ENCODE measurements at regions not wholly inside any gene's neighbourhood (a gene's known extent, or its start where the extent isn't known, plus 50 kb on each side); places are given as distances from the start of the nearest gene placed in this dataset.
"Not testable (repeated sequence)": the region's sequence is repeated elsewhere in the genome, so short reads cannot be mapped to it uniquely, and the experiment has no call there.

DNA sequence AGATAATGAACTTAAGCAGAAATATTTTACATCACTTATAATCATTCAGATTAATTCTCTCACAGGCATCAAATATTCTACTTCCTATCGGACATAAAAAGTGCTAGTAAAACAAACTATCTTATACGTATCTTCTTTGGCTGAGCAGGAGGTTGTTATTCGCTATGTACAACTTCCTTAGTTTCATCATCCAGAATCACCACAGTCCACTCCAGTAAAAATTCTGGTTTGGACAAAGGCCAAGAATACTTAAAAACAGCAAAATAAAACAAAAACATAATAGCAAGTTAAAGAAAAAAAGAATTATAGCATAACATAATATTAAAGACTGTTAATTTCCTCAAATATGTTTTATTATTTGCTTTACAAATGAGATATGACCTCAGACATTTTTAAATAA lies 1077.1 kb upstream of the CELF4 start:
- no peak for DNase-seq (ENCODE audit: low read depth)

DNA sequence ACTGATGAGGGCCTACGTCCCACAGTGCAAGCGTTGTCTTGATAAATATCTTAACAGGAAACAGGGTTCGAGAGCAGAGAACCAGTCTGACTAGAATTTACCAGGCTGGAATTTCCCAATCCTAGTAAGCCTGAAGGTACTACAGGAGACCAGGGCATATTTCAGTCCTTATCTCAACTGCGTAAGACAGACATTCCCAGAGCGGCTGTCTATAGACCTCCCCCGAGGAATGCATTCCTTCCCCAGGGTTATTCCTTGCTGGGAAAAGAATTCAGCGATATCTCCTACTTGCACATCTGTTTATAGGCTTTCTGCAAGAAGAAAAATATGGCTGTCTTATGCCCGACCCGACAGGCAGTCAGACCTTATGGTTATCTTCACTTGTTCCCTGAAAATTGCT lies 1074.1 kb upstream of the CELF4 start:
- not testable (repeated sequence) for DNase-seq (ENCODE audit: low read depth)

DNA sequence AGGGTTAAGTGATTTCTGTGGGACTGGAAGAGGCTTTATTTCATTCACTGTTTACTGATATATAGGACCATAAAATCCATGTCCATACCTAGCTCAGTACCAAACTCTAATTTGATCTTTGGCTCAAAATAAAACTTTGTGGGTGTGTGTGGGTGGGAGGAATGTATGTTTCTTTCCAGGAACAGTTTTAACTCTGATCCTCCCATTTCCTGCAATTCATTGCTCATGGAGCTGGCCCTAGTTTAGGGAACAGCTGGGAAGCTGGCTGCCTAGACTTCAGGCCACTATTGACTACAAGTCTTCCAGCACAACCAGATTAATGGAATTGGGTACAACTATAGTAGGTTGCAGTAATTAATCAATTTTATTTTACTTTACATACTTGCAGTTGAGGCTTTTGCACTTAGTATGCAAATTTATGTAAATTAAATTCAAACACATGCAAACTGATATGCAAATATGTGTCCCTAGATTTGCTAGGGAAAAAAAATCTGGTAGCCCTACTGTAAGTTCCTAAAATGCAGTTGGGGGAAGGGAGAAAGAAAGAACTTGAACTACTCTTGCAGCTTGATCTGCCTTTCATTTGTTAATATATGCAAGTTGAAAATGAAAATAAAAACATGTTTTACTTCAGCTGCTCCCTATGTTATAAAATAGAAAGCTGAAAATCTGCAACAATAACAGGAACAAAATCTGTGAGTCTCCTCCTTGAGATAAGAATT lies 1070.3 kb upstream of the CELF4 start:
- no peak for DNase-seq (ENCODE audit: low read depth)

DNA sequence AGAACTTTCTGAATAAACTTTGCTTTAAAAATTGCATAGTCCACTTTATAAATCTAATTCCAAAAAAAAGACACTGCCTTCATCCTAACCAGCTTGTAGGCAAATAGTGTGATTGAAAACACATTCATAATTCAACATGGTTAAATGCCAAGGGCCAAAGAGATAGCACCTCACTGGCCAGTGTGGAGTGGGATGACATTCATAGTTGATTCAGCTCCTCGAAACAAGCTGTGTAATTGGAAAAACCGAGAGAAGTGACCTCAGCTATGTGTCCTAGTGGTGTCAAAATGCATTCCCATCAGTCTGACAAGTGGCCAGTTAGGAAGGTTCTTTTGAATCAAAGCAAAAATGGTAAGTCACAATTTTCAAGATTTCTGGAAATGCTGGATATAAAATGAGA lies 1068.5 kb upstream of the CELF4 start:
- DNase-seq (ENCODE audit: low read depth) = no peak

DNA sequence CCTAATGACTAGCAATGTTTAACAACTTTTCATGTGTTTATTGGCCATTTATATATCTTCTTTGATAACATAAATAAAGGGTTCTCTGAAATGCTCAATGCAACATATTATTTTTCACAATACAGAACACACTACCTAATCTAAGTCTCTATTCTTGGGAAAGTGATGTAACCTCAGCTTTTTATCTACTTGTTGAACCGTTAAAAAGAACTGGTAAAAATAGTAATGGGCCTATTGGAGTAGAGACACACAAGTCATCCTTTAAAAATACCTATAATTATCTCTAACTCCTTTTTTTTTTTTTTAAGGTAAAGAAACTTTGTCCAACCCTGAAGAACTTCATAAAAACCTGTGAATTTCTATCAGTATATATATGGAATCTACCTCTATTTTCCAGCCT lies 1067.7 kb upstream of the CELF4 start:
- DNase-seq (ENCODE audit: low read depth) = no peak

DNA sequence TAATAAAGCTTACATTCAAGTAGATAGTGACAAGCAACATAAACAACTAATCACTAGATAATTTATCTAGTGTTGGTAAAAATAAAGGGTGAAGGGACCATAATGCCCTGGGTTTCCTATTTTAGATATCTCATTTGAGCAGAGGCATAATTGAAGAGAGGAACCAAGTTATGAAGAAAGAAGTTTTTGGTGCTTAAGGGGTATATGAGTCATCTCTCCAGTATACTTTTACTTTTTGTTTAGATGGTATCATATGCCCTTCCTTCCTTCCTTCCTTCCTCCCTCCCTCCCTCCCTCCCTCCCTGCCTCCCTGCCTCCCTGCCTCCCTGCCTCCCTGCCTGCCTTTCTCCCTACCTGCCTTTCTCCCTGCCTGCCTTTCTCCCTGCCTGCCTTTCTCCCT lies 1053.5 kb upstream of the CELF4 start:
- DNase-seq (ENCODE audit: low read depth) = no peak

DNA sequence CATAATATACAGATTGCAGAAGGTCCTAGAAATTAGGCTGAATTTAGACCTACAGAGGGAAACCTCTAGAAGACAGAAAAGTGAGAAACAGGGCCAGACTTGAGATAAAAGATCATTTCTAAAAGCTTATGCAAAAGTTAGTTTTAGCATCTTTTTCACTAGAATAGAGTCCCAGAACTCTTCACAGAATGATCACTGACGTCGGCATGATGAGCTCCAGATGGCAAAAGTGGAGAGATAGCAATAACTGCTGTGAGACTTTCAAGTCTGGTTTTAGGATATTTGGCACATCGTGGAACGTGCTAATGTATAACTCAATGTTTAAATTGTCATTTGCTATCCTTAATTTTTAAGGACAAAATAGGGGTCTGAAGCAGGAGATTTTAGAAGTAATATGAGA lies 1050.7 kb upstream of the CELF4 start:
- DNase-seq (ENCODE audit: low read depth) = no peak

DNA sequence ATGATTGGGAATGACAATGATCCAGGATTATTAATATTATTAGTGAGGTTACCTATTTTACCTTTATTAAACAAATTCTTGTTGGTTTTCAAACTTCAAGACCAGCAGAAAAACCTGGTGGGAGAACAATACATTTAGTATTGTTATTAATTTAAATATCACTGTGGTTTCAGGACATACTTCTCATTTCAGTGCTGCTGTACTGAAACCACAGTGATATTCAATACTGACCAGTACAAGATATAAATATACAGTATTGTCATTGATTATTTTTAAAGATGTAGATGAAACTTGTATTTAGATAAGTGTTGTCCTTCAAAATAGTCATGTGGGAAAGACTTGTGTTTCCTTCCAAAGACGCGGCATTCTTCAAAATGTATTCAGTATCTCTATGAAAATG lies 1047.3 kb upstream of the CELF4 start:
- DNase-seq (ENCODE audit: low read depth) = no peak

DNA sequence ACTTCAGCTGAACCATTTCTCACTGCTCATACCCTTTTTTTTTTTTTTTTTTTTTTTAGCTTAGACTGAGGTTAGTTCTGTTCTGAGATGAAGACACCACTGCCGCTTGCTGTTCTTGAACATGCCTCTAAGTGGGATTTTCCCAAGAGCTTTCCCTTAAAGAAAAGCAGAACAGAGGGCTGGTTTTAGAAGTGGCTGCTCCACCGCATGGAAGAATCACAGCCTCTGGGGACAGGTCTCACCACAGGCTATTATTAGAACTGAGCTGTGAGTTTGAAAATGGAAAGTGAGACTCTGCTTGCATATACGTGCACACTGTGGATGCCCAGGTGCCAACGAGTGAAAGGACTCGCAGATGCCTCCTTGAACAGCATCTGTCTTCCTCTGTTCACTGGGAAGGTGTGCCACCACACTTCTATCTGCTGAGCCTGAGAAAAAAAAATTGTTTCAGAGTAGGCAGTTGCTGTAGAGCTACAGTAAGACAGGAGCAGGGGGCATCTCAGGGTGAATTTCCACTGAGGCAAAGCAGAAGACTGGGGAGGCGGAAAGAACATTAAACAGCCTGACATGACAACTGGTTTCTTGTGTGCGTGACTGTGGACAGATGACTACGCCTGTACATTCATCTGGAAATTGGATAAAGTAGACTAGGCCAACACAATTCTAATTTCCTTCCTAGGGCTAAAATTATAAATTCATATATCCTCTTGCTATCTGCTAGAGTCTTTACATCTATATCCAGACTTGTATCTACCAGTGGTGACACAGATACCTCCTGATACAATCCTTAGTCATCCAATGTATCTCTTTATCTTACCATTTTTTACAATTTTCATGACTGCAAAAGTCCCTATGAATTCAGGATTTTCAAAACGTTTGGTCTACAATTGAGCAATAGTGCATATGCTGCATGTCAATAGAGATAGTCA lies 1045.7 kb upstream of the CELF4 start:
- DNase-seq (ENCODE audit: low read depth) = no peak

DNA sequence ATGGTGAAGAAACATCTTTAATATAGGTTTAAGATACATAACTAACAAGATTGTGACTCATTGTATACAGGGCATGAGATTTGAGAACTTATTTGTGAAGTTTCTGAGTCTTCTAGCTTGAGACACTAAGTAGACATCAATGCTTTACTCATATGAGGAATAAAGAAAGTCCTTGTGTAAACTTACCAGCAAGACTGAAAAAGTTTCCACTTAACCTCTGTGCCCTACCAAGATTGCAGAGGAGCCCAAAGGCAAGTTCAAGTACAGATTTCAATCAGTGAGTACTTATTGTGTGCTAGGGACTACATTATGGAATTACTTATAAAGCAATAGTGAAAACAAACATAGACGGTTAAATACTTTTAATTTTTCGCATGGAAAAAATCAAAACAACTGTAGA lies 1041.2 kb upstream of the CELF4 start:
- no peak for DNase-seq (ENCODE audit: low read depth)

DNA sequence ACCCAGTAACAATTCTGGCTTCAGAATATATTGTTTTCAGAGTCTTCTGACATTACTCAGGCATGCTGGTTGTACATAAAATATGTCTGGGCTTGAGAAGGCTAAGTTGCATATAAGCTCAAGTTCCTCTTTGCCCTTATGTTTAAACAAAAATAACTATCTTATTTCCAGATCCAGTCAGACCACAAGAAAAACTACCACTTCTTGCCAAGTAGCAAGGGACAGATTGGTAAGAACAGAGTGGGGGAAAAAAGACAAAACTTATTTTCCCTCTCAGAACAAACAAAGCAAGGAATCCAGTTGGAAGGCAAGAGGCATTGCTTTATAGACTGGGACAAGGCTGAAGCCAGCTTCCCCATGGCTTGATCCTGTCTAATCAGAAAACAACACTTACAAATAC lies 1036.7 kb upstream of the CELF4 start:
- no peak for DNase-seq (ENCODE audit: low read depth)

DNA sequence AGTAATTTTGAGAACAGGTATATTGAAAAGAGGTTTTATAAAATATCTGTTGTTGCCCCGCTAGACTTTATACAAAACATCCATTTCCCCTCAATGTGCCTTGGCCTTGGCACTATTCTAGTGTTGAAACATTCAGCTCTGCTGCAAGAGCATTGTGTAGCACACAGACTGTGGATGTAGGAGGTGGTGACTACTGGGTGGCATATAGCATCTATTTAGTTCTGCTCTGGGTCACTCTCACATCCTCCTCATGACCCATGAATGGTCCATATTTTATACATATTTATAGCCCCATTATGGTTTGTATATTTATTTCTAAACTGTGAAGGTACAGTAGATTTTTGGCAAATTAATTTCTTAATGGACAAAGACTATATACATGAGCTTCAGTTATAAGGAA lies 1022.0 kb upstream of the CELF4 start:
- no peak for DNase-seq (ENCODE audit: low read depth)

DNA sequence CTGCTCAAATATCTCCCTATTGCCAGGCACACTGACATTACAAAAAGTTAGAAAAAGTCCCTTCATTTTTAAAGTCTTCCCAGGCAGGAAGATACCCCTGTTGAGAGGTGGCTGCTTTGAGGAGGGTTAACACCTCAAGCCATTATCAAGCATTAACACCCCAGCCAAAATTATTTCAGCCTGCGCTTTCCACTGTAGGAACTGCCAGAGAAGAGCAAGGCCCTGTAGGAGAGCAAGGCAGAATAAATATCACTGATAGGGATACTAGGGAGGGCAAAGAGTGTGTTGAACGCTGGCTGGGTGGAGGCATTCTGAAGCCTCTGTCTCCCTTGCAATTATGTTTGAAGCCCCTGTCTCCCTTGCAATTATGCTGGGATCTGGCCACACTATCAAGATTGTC lies 1020.7 kb upstream of the CELF4 start:
- no peak for DNase-seq (ENCODE audit: low read depth)

DNA sequence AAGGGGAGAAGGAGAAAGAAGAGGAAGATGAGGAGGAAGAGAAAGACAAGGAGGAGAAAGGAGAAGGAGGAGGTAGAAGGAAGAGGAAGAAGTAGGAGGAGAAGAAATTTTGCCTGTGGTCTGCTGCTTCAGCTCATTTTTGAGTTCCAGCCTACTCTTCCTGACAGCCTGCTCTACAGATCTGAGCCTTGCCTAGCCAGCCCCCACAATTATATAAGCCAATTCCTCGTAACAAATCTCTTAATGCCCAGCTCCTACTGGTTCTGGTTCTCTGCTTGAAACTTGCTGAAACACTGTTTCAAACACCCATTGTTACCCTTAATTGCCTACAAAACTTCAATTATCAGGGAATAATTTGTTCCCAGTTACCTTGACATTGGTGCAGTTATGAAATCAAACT lies 1014.2 kb upstream of the CELF4 start:
- no peak for DNase-seq (ENCODE audit: low read depth)

DNA sequence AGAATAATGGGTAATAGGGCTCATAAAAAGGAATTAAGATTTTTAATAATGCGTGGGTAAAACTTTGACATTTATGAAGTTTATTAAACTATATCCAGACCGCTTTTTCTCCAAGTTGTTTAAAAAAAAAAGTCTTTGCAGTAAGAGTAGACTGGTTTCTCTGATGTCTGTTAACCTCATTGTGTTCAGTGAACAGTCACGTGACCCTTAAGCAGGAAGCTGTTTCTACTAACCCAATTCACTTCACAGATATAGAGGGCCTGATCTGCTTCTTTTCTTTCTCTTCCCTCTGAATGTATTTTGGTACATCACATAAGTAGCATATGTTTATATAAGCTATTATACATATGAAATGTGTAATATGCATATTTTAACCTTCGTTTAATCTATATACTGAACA lies 1011.3 kb upstream of the CELF4 start:
- no peak for DNase-seq (ENCODE audit: low read depth)

DNA sequence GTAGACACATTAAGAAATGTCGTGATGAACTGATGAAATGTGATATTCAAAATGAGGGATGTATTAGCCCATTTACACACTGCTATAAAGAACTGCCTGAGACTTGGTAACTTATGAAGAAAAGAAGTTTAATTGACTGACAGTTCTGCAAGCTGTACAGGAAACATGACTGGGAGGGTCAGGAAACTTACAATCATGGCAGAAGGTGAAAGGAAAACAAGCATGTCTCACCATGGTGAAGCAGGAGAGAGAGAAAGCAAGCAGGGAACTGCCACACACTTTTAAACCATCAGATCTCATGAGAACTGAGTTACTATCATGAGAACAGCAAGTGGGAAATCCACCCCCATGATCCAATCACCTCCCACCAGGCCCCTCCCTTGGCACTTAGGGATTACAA lies 1010.8 kb upstream of the CELF4 start:
- DNase-seq (ENCODE audit: low read depth) = no peak

DNA sequence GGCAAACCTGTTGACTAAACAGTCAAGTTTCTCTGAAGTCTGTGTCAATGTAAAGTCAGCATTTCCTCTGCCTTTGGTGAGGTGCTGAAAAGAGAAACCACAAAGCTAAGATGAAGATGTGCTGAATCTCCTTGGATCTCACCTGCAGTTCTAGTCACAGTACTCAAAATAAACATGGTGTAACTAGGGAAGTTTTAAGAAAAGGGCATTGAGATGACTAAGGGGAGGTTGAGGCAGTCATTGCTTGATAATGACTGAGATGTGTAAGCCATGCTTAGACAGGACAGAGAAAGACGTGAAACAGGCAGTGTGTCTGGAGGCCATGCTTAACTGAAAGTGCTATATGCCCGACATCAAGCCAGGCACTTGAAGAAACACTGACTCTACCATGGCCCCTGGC lies 1010.0 kb upstream of the CELF4 start:
- no peak for DNase-seq (ENCODE audit: low read depth)

DNA sequence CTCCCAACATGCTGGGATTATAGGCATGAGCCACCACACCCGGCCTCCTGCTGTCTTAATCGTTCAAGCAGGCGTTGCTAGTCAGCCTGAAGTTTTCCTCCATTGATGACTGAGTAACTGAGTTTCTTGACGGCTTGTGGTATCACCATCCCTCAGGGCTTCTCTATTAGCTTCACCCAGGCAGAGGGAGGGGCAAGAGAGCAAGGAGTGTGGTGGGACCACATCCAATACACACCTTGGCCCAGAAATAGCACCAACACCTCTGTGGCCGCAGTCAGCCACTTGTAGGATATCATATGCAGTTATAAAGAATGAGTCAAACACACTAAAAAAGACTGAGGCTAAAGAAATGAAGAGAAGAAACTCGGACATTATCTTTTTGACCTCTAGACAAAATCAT lies 1009.4 kb upstream of the CELF4 start:
- no peak for DNase-seq (ENCODE audit: low read depth)

DNA sequence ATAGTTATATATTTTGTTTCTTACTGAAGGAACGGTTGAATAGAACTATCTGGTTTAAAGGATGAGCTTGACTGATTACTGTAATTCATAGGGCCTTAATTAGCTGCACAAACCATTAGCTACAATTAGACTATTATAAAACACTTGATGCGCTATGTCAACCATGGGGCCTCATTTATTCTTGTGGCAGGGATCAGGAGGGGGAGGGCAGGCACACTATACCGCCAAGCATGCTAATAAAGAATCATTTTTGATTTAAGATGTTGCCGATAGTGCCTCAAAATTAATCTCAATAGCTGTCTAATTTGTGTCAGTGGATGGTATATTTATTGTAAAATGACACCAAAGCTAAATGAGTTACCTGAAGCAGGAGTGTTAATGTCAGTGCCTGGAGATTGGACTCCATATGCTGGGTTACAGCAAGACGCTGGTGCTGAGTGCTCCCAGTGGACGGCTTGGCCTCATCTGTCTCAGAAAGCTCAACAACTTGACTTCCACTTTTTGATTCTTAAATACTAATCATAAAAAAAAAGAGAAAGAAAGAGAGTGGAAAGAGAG lies 1007.0 kb upstream of the CELF4 start:
- DNase-seq (ENCODE audit: low read depth) = no peak

DNA sequence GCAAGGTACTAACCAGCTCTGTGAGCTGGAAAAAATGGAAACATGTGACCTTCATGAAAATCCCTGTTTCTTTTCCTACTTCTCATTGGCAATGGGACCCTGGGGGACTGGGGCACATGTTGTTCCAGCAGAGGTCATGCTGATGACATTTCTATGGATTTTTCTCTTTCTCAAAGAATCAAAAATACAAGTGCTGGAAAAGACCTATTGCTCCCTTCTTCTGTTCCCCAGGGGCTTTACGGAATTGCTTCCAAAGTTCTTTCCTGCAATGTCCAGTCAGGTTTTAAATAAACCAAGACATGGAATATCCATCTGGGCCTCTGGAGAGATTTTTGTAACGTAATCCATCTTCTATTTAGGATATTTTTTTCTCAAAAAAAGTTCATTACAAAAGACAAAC lies 1006.1 kb upstream of the CELF4 start:
- no peak for DNase-seq (ENCODE audit: low read depth)

DNA sequence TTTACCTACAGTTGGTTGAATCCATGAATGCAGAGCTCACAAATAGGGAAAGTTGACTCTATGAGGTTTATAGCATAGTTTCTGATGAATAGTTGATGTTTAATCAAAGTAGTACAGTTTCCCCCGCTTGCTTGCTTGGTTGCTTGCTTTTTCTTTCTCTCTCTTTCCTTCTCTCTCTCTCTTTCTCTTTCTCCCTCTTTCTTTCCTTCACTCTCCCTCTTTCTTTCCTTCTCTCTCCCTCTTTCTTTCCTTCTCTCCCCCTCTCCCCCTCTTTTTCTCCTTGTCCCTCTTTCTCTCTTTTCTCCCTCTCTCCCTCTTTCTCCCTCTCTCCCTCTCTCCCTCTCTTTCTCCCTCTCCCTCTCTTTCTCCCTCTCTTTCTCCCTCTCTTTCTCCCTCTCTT lies 999.9 kb upstream of the CELF4 start:
- no peak for DNase-seq (ENCODE audit: low read depth)

DNA sequence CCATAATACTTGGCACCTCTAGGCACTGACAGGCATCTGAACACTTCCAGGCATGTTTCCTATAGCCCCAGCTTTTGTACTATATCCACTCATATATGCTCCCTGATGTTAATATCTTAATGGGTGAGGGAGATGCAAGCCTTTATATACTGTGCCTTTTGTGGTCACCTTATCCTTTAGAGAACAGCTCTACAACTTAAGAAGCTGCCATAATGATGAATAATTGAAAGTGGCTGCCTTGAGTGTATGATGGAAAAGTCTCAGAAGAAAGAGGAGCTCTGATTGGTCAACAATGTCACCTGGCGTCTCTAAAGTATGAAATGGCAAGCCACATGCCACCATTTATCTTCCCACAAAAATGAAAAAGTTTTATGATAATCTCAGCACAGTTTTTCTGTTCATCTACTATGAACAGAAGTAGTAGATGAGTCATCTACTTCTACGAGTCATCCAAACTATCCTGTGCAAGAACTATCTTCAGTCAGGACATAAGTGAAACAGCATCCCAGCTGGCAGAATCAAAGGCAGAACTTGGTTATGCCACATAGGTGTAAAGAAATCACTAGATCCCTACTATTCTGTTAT lies 997.9 kb upstream of the CELF4 start:
- no peak for DNase-seq (ENCODE audit: low read depth)

DNA sequence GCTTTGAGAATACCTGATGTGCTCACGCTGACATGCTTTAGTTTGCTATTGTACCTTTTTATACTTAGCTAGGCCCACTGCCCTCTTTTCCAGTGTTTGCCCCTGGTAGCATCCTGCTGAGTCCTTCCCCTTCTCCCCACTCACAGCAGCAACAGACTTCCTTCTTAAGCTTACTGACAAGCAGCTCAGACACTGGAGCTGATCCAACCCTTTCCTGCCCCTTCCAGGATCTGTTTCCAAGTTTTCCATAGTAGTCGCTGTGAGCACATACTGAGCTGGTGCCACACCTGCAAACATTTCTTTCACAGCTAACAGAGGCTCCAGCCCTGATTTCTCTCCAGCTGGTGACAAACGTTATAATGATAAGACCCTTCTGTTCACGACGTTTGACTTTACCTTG lies 991.4 kb upstream of the CELF4 start:
- no peak for DNase-seq (ENCODE audit: low read depth)

Data from LHCN-M2 (cell line).